HG03139 (cell line): ENCODE measurements at regions not wholly inside any gene's neighbourhood (a gene's known extent, or its start where the extent isn't known, plus 50 kb on each side); places are given as distances from the start of the nearest gene placed in this dataset.
"Not testable (repeated sequence)": the region's sequence is repeated elsewhere in the genome, so short reads cannot be mapped to it uniquely, and the experiment has no call there.

ENCODE experiments used
- ATAC-seq: cut with Tn5 transposase; IDR thresholded peaks from one replicate; pipeline ENCODE4 v1.9.1; 2021; ENCODE audit not compliant: unreplicated experiment

DNA sequence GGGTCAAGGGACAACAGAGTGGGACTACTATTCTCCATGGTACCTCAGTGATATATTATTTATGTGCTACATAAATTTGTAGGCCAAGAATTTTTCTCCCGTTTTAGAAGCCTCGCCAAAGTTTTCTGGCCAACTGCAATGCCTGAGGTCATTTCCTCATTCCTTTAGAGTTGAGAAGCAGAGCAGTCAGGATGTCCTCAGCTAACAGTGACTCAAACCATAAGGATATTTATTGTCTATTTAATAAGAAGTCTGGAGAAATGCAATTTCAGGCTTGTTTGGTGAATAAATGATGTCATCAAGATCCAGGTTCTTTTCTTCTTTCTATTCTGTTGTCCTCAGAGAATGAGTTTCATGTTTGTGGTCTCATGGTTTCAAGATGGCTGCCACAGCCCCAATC, 91.0 kb downstream of the ADCYAP1 start:
- no peak for ATAC-seq

DNA sequence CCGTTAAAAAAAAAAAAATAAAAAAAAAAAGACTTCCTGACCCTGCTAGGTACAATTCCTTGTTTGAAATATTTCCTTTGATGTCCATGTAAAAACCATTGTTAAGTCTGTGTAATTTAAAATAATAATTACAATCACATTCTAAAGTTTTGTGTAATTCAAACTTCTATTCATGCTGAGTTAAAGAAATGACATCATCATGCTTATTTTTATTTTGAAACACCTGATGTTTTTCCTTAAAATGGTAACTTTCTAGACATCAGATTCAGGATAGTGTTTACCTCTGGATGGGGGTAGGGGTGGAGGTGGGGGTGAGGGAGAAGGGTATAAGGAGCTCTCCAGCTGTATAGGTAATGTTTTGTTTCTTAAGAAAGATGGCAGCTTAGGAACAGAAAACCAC, 92.8 kb downstream of the ADCYAP1 start:
- no peak for ATAC-seq

DNA sequence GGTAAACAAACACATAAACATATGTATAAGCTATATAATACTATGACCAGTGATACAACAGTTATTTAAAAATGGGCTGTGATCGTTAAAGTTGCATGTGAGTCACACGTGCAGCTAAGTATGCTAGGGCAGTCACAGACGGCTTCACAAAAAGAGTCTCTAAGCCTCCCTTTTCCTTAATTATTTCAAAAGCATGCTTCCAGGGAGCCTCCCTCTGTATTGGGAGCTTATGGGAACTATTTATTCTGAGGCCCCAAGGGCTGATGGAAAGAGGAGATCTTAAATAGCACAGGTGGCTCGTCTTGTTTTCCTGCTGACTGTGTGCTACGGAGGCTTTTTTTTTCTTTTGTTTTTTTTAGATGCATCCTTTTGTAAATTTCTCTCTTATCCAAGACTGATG, 94.3 kb downstream of the ADCYAP1 start:
- ATAC-seq, result no peak

DNA sequence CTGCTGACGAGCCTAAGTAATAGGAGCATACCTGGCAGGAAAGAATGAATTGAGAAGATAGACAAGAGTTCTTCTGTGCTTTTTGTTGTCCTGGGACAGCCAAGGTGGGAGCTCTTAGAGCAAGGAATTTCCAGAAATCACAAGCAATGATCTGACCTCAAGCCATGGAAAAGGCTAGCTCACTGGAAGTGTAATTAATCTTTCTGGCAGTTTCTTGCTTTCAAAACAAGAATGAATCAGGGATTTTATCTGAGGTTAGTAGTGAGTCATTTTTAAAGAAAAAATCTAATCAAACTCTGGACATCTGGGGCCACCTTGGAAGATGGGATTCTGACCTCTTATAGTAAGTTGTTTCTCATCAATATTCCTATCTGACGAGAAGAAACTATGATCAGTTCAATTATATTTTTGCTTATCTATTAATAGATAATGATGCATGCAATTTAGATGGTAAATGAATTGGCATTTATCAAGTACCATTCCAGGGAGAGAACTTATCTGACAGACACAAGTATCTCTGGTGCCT, 98.0 kb downstream of the ADCYAP1 start:
- ATAC-seq, result no peak

DNA sequence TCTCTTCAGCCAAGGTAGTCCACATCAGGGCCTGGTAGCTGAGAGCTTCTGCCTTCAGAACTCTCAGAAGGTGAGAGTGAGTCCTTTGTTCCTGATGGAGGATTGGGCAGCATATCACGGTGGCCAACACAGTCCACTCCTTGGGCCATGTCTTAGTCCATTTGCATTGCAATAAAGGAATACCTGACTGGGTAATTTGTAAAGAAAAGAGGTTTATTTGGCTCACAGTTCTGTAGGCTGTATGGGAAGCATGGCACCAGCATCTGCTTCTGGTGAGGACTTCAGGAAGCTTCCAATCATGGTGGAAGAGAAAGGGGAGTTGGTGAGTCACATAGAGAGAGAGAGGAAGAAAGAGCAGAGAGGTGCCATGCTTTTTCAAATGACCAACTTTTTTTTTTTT, 98.8 kb downstream of the ADCYAP1 start:
- no peak for ATAC-seq

DNA sequence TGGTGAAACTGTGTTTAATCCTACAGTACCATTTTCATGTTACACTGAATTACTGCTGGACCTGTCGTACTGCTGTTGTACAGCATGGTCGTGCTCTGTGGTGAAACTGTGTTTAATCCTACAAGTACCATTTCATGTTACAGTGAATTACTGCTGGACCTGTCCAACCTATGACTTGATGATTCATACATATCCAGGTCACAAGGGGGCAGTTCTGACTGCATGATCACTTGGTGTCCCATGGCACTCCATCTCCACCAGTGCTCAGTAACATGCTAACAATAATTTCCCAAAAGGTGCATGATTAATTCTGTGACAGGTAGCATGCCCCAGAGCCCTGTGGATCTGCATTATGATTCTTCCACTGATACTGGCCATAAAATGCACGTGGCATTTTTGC, 101.6 kb downstream of the ADCYAP1 start:
- no peak for ATAC-seq

DNA sequence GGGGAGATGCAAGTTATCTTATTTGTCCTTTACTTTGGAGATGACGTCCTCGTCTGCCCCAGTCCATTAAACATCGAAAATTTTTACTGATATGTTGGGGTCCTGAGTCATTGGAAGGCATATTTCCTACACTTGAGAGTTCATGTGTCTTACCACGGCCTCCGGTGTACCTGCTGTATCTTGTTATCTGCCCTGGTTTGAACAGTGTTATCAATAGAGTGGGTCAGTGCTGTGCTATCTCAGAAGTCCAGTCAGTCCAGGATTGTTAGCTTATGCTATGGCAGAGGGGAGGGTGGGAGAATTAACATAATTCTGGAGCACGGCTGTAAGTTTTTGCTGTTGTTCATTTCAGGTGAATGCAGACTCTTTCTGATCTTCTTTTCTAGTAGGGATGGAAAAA, 102.3 kb downstream of the ADCYAP1 start:
- ATAC-seq, result no peak

DNA sequence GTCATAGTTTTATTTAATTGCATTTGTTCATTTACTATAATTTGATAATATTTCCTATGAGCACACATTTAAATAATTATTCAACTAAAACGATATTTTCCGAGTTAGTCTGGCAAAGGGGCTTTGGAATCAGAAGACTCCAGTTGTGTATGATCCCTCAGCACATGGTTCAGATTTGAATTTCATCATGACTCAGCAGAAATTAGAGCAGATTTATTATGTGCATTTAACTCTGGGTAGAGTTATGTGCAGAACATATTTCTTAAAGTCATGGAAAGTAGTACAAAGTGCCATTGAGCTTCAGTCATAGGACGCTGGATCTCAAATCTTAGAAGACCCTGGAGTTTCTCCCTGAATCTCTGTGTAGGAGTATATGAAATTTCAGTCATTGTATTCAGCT, 106.7 kb downstream of the ADCYAP1 start:
- ATAC-seq, result no peak

DNA sequence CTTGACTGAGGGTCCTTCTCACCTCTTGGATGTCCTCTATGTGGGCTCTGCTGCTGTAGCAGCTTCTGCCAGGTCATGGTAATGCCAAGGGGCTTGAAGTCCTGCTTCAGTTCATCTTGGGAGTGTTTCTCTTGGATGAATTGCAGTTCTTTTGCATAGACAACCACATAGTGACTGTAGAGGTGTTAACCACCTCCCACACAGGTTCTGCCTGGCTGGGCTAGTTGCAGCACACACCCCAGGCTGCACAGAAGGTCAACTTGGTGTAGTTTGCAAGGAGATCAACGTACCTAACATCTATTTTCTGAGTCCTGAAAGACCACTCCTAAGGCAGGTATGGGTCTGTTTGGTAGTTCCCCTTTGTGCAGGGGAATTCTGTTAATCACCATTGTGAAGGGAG, 108.1 kb downstream of the ADCYAP1 start:
- no peak for ATAC-seq

DNA sequence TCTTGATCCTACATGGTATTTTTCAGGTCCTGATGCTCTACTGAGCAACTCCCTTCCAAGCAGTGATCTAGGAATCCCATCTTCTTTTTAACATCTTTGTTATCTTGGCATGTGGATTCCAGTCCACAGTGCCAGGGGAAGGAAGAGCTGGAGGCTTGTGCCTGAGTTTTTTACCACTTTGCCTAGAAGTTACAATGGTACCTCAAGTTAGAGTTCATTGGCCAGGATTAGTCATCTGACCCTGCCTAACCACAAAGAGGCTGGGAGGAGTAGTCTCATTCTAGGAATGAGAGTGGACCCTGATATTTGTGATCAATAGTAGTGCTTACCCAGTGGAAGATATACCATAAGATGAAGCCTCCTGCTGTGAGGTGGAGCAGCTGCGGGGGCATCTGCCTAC, 109.3 kb downstream of the ADCYAP1 start:
- no peak for ATAC-seq

DNA sequence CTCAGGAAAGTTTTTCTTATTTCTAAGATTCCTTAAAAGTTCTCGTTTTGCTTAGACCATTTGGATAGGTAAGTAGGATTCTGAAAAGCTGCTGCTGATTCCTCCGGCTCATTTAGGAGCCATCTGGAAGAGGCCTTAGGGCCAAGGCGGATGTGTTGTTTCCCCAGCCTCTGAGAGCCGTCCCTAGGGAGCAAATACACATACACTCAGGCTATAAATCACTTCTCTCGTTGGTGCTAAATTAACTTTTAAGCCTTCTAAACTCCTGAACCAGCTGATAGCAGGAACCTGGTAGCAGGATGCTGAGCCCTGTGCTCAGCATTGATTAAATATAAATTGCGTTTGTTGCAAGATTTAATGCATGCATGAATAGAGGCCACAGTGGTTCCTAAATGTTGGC, 109.8 kb downstream of the ADCYAP1 start:
- no peak for ATAC-seq

DNA sequence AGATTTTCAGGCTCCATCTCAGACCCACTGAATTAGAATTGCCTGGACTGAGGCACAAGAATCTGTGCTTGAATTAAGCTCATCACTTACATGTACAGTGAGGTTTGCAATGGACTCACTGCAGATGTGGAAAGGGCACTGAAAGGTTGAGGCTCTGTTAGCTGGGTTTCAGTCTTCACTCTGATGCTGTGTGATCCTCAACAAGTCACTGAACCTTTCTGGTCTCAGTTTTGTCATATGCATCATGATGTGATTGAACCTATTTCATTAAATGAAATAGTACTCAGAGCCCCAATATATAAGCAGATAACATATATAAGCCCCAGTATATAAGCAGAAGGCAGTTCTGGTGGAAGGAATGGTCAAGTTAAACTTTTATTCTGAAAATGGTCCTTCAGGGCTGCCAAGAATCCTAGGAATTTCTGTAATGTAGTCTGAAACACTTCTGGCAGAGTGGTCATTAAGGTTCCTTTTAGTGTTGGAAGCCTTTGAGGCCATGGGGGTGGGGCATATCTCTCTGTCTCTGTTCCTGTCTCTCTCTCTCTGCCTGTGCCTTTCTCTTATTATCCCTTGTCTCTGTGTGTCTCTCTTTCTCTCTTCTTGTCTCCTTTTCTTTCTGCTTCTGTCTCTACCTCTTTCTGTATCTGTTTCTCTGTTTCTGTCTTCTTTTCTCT, 110.4 kb downstream of the ADCYAP1 start:
- ATAC-seq, result no peak

DNA sequence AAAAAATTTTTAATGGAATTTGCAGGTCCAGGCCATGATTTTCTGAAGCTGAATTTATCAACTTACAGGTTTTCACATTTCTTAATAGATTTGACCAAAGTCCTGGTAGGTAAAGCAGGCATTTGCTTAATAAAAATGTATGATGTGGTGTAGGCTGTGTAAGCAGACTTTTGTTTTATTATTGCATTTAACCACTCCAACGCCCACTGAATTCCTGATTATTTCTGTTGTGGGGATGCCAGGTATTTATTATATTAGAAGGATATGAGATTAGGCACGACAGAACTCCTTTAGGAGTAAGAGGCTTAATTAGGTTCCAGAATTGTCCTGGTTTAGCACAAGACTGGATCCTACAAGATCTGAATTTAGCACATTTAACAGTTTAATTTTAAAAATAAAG, 111.1 kb downstream of the ADCYAP1 start:
- ATAC-seq, result no peak

DNA sequence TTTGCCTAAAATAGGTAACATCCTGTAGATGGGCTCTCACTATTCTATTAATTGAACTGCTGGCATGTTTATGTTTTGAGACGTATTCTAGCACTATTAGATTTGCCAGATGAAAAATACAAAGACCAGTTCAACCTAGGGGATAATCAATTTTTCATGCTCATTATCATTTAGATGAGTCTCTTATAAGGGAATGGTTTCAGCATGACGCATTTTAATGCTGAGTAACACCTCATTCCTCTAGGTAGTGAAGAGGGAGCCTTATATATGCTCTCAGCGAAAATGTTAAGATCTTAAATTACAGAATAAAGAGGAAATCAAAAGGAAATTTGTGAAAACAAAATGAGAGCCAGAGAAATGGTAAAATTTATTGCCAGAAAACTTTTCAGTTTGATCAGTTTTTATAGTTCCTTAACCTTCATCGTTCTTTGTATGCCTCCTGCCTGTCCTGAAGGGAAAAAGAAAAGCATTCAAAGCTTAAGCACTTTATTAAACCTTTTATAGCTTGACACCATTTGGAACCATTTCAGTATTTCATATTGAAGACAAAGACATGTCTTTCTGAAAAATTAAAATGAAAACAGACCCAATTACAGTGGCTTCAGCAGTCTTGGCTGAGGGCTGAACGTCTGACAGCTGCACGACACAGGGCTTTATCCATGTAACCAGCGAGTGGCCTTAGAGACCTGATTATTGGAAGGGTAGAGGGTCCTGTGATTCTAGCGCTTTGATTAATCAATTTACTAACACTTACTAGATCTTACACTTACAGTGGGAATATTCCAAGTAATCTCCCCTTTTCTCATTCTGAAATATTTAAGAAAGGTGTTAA, 112.8 kb downstream of the ADCYAP1 start:
- no peak for ATAC-seq

DNA sequence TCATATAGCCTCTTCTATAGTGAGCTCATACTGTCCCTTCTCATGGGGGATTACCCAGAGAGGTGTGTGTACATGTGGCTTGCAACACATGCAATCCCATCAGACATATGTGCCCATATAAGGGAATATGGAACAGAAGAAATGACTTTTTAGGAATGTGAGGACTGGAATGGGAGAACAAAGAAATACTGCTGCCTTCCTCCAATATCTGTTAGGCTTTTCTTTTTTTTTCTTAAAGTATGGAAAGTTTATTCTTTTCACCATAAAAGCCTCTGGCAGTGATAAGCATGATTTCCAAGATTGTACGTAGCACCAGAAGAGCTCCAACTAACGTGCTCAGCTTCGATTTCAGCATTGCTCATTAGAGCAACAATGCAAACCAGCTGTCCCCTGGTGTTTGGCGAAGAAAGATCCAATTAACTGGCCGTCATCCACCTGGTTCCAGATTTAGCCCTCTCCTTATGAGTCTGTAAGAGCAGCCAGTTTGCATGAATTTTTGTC, 113.6 kb downstream of the ADCYAP1 start:
- ATAC-seq, result no peak

DNA sequence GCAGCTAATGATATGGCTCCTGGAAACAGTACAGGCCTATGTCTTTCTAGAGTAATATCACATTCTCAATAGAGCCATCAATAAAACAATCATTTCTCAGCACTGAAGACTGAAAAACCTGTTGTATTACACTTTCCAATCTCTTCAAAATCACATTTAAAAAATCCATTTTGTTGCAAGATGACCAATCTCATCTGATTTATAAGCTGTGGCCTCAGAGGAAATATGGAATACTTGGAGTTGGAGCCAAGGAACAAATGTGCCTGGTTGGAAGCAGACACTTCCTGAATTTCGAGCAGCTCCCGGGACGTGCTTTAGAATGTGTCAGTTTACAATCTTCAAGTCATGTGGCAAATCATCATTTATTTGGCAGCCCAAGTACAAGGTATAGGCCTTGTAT, 114.5 kb downstream of the ADCYAP1 start:
- ATAC-seq, result no peak

DNA sequence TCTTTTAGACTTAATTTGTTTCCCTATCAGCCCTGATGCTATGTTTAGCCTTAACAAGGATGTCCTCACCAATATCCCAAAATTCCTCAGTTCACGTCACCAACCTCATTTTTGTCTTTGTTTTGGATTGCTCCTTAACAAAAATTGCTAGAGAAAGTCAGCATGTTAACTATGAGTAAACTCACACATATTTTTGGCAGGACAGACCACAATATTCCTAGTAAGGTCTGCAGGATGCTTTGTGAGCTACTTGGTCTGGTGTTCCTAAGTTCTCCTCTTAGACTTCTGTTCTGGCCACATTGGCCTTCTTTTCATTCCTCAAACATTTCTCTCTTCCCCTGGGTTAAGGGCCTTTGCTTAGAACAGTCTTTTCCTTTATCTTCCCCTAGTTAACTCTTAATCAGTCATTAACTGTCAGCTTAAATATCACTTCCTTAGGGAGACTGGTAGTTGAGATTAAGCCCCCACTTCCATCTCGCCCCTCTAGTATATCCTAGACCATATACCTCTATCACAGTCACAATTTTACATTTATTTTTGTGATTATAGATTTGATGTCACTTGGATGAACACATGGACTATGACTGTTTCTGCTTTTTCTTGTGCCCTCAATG, 116.2 kb downstream of the ADCYAP1 start:
- ATAC-seq, result no peak

DNA sequence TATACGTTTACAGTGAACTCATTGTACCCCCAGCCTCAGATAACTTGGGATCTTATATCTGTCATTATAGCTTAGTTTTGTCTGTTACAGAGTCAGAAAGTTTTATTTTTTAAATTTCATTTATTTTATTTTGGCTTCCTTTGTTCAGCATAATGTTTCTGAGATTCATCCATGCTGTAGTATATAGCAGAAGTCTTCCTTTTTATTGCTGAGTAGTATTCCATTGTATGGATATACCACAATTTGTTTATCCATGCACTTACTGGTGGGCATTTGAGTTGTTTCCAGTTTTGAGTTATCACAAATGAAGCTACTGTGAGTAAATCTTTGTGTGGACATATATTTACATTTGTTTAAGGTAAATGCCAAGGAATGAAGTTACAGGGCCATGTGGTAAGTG, 122.3 kb downstream of the ADCYAP1 start:
- ATAC-seq, result no peak

DNA sequence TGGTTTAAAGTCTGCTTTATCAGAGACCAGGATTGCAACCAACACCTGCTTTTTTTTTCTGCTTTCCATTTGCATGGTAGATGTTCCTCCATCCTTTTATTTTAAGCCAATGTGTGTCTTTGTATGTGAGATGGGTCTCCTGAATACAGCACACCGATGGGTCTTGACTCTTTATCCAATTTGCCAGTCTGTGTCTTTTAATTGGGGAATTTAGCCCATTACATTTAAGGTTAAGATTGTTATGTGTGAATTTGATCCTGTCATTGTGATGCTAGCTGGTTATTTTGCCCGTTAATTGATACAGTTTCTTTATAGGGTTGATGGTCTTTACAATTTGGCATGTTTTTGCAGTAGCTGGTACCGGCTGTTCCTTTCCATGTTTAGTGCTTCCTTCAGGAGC, 128.4 kb downstream of the ADCYAP1 start:
- not testable (repeated sequence) for ATAC-seq

DNA sequence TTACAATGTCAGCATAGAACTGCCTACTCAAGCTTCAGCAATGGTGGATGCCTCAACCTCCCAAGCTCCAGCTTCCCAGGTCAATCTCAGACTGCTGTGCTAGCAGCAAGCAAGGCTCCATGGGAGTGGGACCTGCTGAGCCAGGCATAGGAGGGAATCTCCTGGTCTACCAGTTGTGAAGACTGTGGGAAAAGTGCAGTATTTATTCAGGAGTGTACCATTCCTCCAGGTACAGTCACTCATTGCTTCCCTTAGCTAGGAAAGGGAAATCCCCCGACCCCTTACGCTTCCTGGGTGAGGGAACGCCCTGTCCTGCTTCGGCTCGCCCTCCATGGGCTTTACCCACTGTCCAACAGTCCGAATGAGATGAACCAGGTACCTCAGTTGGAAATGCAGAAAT, 130.3 kb downstream of the ADCYAP1 start:
- no peak for ATAC-seq

DNA sequence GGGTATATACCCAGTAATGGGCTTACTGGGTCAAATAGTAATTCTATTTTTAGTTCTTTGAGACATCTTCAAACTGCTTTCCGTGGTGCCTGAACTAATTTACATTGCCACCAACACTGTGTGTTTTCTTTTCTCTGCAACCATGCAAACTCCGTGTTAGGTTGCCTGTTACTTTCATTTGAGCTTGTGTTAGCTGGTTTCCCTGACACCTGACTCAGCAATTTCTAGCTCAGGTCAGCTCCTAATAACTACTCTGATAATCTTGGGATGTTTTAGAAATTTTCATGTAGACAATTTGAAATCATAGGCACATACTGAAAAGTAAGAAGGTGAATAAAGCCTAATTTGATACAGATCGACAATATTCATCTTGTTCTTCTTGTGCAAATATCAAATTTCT, 132.3 kb downstream of the ADCYAP1 start:
- no peak for ATAC-seq

DNA sequence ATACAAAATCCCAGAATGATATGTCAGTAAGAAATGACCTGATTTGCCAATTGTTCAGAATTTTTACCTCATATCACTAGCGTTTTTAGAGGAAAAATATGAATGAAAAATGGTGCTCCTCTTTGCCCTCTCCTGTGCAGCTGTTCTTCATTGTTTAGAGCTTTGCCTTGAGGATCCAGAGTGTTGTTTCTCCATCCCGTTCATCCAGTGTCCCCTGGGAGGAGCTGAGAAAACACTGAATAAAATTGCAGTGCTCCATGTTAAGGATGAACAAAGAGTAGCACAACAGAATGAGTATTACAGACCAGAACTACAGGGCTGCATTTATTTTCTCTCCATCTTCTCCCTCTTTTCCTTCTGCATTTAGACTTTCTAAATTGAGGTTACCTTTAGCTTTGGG, 133.1 kb downstream of the ADCYAP1 start:
- no peak for ATAC-seq
